Keratinocyte (primary cell): ENCODE measurements at regions not wholly inside any gene's neighbourhood (a gene's known extent, or its start where the extent isn't known, plus 50 kb on each side); places are given as distances from the start of the nearest gene placed in this dataset.

Experiments
- DNase-seq: peaks from one replicate; pipeline ENCODE4 v3.0.0-alpha.2; 2011; ENCODE audit warnings: low read depth, missing footprints, low spot score
- FAIRE-seq: peaks from 2 replicates; lab custom pipeline; 2011; peaks lifted over from hg19 to GRCh38; lab: Jason Lieb, UNC
- H2AFZ ChIP-seq: 2 replicates; pipeline ENCODE4 v1.6.0; 2012; ENCODE audit warnings: low read length, control low read depth, inconsistent platforms; ENCODE audit not compliant: control insufficient read depth
- H3K27ac ChIP-seq: 2 replicates; pipeline ENCODE4 v1.5.1; 2011; ENCODE audit warnings: low read length; ENCODE audit not compliant: control insufficient read depth, insufficient read depth
- H3K27me3 ChIP-seq: 3 replicates; pipeline ENCODE4 v1.6.0; 2011; ENCODE audit warnings: low read length; ENCODE audit not compliant: control insufficient read depth, insufficient read depth; ENCODE audit errors: extremely low read depth
- H3K36me3 ChIP-seq, 2 experiments: 2 replicates in 1 of 2; 3 replicates in 1 of 2; pipeline ENCODE4 v1.5.1; 2011; ENCODE audit warnings: low read length in 2 of 2, mild to moderate bottlenecking in 1 of 2; ENCODE audit not compliant: control insufficient read depth in 2 of 2, insufficient read depth in 2 of 2; ENCODE audit errors: extremely low read depth in 1 of 2
- H3K4me1 ChIP-seq: 3 replicates; pipeline ENCODE4 v1.5.1; 2011; ENCODE audit warnings: low read length; ENCODE audit not compliant: control insufficient read depth, insufficient read depth; ENCODE audit errors: extremely low read depth
- H3K4me2 ChIP-seq: 3 replicates; pipeline ENCODE4 v1.6.0; 2011; ENCODE audit warnings: low read depth, low read length; ENCODE audit not compliant: control insufficient read depth, insufficient read depth; ENCODE audit errors: extremely low read depth
- H3K4me3 ChIP-seq, 3 experiments: fragments of 200-600 bp in 1 of 3; sonication (generic) in 1 of 3; 2 replicates in 2 of 3; 3 replicates in 1 of 3; pipeline ENCODE4 v1.5.1; 2011 to 2016; ENCODE audit warnings: low read length in 3 of 3, mild to moderate bottlenecking in 3 of 3, control low read depth in 2 of 3, inconsistent platforms in 1 of 3, low read depth in 1 of 3, mixed read lengths in 1 of 3, mixed run types in 1 of 3, moderate library complexity in 1 of 3; ENCODE audit not compliant: control insufficient read depth in 2 of 3, insufficient read depth in 2 of 3; ENCODE audit errors: extremely low read depth in 1 of 3
- H3K79me2 ChIP-seq: 2 replicates; pipeline ENCODE4 v1.6.0; 2012; ENCODE audit warnings: low read length; ENCODE audit not compliant: control insufficient read depth, insufficient read depth
- H3K9ac ChIP-seq: 3 replicates; pipeline ENCODE4 v1.6.0; 2011; ENCODE audit warnings: low read length; ENCODE audit not compliant: control insufficient read depth, insufficient read depth; ENCODE audit errors: extremely low read depth
- H3K9me1 ChIP-seq: 3 replicates; pipeline ENCODE4 v1.6.0; 2011; ENCODE audit warnings: low read length; ENCODE audit not compliant: control insufficient read depth, insufficient read depth; ENCODE audit errors: extremely low read depth
- H3K9me3 ChIP-seq: 2 replicates; pipeline ENCODE4 v1.5.1; 2012; ENCODE audit warnings: low read depth, low read length; ENCODE audit not compliant: control insufficient read depth
- H4K20me1 ChIP-seq: 3 replicates; pipeline ENCODE4 v1.6.0; 2011; ENCODE audit warnings: low read length; ENCODE audit not compliant: control insufficient read depth, insufficient read depth; ENCODE audit errors: extremely low read depth
- EZH2 ChIP-seq: IDR thresholded peaks from one replicate; pipeline ENCODE4 v1.6.1; 2012; ENCODE audit warnings: inconsistent platforms, mild to moderate bottlenecking, low read length, moderate library complexity
- dilution Hi-C: fragments of 300-500 bp; cut with MboI; formaldehyde crosslinking; loops from one replicate; pipeline ENCODE4 v1.7.0; 2020; ENCODE audit warnings: low sequenced_read_pairs; ENCODE audit not compliant: extremely low pct_ligation_motif_present
- TF ChIP-seq, protein P1 (sequence below), 3 experiments: IDR thresholded peaks in 1 of 3; conservative IDR thresholded peaks in 1 of 3; optimal IDR thresholded peaks in 1 of 3; 2 replicates in 2 of 3; 3 replicates in 1 of 3; pipeline versions ENCODE3 to v1.5.1; 2011; ENCODE audit warnings: low read length in 3 of 3, mild to moderate bottlenecking in 3 of 3, moderate library complexity in 2 of 3, control low read depth in 1 of 3, inconsistent platforms in 1 of 3; ENCODE audit not compliant: insufficient read depth in 2 of 3; ENCODE audit errors: extremely low read depth in 1 of 3

DNA sequence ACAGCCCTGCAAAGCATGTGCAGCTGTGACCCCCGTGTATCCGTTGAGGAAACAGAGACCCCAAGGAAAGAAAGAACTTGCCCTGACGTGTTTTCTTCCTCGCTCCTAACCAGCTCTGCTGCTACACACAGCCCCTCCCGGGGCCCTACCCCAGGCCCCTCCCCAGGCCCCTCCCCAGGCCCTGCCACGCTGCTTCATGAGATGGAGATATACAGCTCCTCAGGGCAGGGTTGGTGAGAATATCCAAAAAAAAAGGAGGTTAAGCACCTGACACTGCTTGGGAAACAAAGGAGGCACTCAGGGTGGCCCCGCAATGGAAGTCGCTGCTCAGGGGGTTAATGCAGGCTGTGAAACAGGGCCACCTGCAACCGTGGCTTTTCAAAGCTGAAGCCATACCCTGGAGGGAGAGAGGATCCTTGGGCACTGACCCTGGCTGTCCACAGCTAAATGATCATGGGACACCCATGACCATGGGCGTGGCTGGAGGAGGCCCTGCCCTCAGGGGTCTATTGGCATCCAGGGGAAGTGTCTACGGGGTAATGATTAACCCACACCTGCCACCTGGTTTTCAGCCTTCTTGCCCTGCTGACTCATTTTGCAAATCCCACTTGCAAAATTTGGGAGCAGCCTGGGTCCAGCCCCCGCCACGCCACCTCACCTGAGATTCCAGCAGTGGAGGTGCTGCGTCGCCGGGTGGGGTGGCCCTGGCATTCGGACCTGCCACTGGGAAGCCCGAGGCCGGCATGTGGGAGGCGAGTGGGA lies 112.1 kb upstream of the ANO1 start:
- H3K4me2 ChIP-seq = no peak overlapping the region
- no peak overlapping the region for H3K4me3 ChIP-seq
- H3K9ac ChIP-seq = no peak overlapping the region
- H4K20me1 ChIP-seq = no peaks in the 10 kb centered on the region
- H3K9me3 ChIP-seq = no peaks in the 10 kb centered on the region
- H3K27me3 ChIP-seq = peaks cover 12% of the 10 kb centered on the region
- H3K36me3 ChIP-seq = no peaks in the 10 kb centered on the region
- no peak for FAIRE-seq
- H3K27ac ChIP-seq = no peak overlapping the region
- DNase-seq = no peak
- no peak for TF ChIP-seq EZH2
- TF ChIP-seq, protein P1, sequence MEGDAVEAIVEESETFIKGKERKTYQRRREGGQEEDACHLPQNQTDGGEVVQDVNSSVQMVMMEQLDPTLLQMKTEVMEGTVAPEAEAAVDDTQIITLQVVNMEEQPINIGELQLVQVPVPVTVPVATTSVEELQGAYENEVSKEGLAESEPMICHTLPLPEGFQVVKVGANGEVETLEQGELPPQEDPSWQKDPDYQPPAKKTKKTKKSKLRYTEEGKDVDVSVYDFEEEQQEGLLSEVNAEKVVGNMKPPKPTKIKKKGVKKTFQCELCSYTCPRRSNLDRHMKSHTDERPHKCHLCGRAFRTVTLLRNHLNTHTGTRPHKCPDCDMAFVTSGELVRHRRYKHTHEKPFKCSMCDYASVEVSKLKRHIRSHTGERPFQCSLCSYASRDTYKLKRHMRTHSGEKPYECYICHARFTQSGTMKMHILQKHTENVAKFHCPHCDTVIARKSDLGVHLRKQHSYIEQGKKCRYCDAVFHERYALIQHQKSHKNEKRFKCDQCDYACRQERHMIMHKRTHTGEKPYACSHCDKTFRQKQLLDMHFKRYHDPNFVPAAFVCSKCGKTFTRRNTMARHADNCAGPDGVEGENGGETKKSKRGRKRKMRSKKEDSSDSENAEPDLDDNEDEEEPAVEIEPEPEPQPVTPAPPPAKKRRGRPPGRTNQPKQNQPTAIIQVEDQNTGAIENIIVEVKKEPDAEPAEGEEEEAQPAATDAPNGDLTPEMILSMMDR (optimal IDR thresholded peaks at IDR 0.05 in 1 of 3, IDR thresholded peaks at IDR 0.05 in 1 of 3, conservative IDR thresholded peaks at IDR 0.05 in 1 of 3; ENCODE audit: extremely low read depth in 1 of 3, insufficient read depth in 2 of 3, low read length in 3 of 3) = no peak
- dilution Hi-C loops = no loop called here
- H3K79me2 ChIP-seq = no peaks in the 10 kb centered on the region
- no peaks in the 10 kb centered on the region for H3K4me1 ChIP-seq
- no peaks in the 10 kb centered on the region for H3K9me1 ChIP-seq
- H2AFZ ChIP-seq = no peak overlapping the region

DNA sequence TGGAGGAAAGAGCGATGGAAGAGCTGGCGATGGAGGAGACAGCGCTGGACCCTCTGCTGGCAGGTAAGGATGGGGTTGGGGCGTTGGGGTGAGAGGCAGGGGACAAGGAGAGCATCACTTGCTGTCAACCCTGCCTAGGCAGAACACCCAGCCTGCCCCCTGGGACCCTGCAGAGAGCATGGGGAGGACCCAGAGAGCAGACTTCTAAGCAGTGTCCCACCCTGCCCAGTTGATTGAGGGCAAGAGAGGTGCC lies 111.6 kb upstream of the ANO1 start:
- H2AFZ ChIP-seq = no peak overlapping the region
- no peak for DNase-seq
- FAIRE-seq = no peak
- H3K27me3 ChIP-seq = peaks cover 12% of the 10 kb centered on the region
- TF ChIP-seq EZH2 = no peak
- TF ChIP-seq, protein P1 (optimal IDR thresholded peaks at IDR 0.05 in 1 of 3, IDR thresholded peaks at IDR 0.05 in 1 of 3, conservative IDR thresholded peaks at IDR 0.05 in 1 of 3; ENCODE audit: extremely low read depth in 1 of 3, insufficient read depth in 2 of 3, low read length in 3 of 3) = no peak
- no peaks in the 10 kb centered on the region for H4K20me1 ChIP-seq
- no peak overlapping the region for H3K4me3 ChIP-seq
- no peaks in the 10 kb centered on the region for H3K9me3 ChIP-seq
- no peak overlapping the region for H3K9ac ChIP-seq
- H3K79me2 ChIP-seq = no peaks in the 10 kb centered on the region
- dilution Hi-C loops = no loop called here
- H3K36me3 ChIP-seq = no peaks in the 10 kb centered on the region
- no peak overlapping the region for H3K4me2 ChIP-seq
- no peaks in the 10 kb centered on the region for H3K4me1 ChIP-seq
- no peaks in the 10 kb centered on the region for H3K9me1 ChIP-seq
- H3K27ac ChIP-seq = no peak overlapping the region
